K562 (cell line): ENCODE measurements at regions not wholly inside any gene's neighbourhood (a gene's known extent, or its start where the extent isn't known, plus 50 kb on each side); places are given as distances from the start of the nearest gene placed in this dataset.

Experiments
- CEBPG ChIP-seq, 3 experiments: fragments of 200-800 bp in 1 of 3; sonication (Bioruptor generic) in 1 of 3; sonication (generic) in 1 of 3; formaldehyde crosslinking in 1 of 3; IDR thresholded peaks in 2 of 3; conservative IDR thresholded peaks in 1 of 3; 2 replicates each; pipeline versions ENCODE4 v1.6.1 to v1.8.0; 2016 to 2022; ENCODE audit warnings: missing compliant biosample characterization in 2 of 3, missing genetic modification characterization in 2 of 3, mild to moderate bottlenecking in 1 of 3, missing genetic modification reagents in 1 of 3
- CREB1 ChIP-seq, 2 experiments: sonication (generic) in 1 of 2; formaldehyde crosslinking in 1 of 2; IDR thresholded peaks; 2 replicates each; pipeline versions ENCODE4 v1.6.1 to v1.8.0; 2012 to 2022; ENCODE audit warnings: inconsistent platforms in 1 of 2, mild to moderate bottlenecking in 1 of 2, missing genetic modification reagents in 1 of 2, moderate library complexity in 1 of 2
- FOXJ2 ChIP-seq: fragments of 200-800 bp; sonication (Bioruptor generic); IDR thresholded peaks from 2 replicates; pipeline ENCODE4 v1.6.1; 2016; ENCODE audit warnings: missing genetic modification characterization, missing compliant biosample characterization
- GTF2A2 ChIP-seq: IDR thresholded peaks from 2 replicates; pipeline ENCODE4 v1.6.1; 2016; ENCODE audit warnings: mild to moderate bottlenecking, missing genetic modification characterization, missing compliant biosample characterization
- GTF2B ChIP-seq: IDR thresholded peaks from 2 replicates; pipeline ENCODE4 v1.6.1; 2011; ENCODE audit not compliant: insufficient read length; ENCODE audit errors: extremely low read depth
- POLR3G ChIP-seq: IDR thresholded peaks from 2 replicates; pipeline ENCODE4 v1.6.1; 2011; ENCODE audit not compliant: insufficient read length, insufficient replicate concordance; ENCODE audit errors: extremely low read depth
- PTTG1 ChIP-seq: fragments of 450-650 bp; IDR thresholded peaks from 2 replicates; pipeline ENCODE4 v1.6.1; 2016; ENCODE audit warnings: low read depth, mild to moderate bottlenecking, missing genetic modification characterization, missing compliant biosample characterization
- RAD51 ChIP-seq: fragments of 450-650 bp; IDR thresholded peaks from 2 replicates; pipeline ENCODE4 v1.7.1; 2016; ENCODE audit warnings: low read depth, mild to moderate bottlenecking, borderline replicate concordance
- TBP ChIP-seq: optimal IDR thresholded peaks from 2 replicates; pipeline ENCODE3; 2011; ENCODE audit warnings: low read depth, low read length, improper control_type of control experiment
- TEAD1 ChIP-seq, 2 experiments: fragments of 450-650 bp in 1 of 2; sonication (generic) in 1 of 2; formaldehyde crosslinking; IDR thresholded peaks; 2 replicates each; pipeline versions ENCODE4 v1.4.0 to v1.8.0; 2020 to 2022; ENCODE audit warnings: mild to moderate bottlenecking in 2 of 2, missing genetic modification reagents in 1 of 2
- ZKSCAN1 ChIP-seq: fragments of 150-350 bp; IDR thresholded peaks from 2 replicates; pipeline ENCODE4 v1.6.1; 2016; ENCODE audit warnings: low read depth, low read length
- ZNF212 ChIP-seq: fragments of 450-650 bp; formaldehyde crosslinking; IDR thresholded peaks from 2 replicates; pipeline ENCODE4 v1.4.0; 2020; ENCODE audit warnings: mild to moderate bottlenecking
- TF ChIP-seq, protein P1 (sequence below): fragments of 450-650 bp; formaldehyde crosslinking; IDR thresholded peaks from 2 replicates; pipeline ENCODE4 v1.4.0; 2022; ENCODE audit warnings: missing genetic modification characterization
- TF ChIP-seq, protein P2 (sequence below), 3 experiments: fragments of 200-800 bp in 1 of 3; fragments of 250-450 bp in 1 of 3; fragments of 450-650 bp in 1 of 3; sonication (Bioruptor Pico) in 1 of 3; sonication (Bioruptor generic) in 1 of 3; formaldehyde crosslinking in 1 of 3; IDR thresholded peaks; 2 replicates each; pipeline versions ENCODE4 v1.6.1 to v1.8.0; 2016 to 2022; ENCODE audit warnings: mild to moderate bottlenecking in 2 of 3, missing genetic modification characterization in 2 of 3, missing compliant biosample characterization in 1 of 3, moderate library complexity in 1 of 3
- TF ChIP-seq, protein P3 (sequence below): sonication (generic); formaldehyde crosslinking; IDR thresholded peaks from 2 replicates; pipeline ENCODE4 v1.8.0; 2022; ENCODE audit warnings: mild to moderate bottlenecking, missing genetic modification reagents

- TF ChIP-seq, protein P1, sequence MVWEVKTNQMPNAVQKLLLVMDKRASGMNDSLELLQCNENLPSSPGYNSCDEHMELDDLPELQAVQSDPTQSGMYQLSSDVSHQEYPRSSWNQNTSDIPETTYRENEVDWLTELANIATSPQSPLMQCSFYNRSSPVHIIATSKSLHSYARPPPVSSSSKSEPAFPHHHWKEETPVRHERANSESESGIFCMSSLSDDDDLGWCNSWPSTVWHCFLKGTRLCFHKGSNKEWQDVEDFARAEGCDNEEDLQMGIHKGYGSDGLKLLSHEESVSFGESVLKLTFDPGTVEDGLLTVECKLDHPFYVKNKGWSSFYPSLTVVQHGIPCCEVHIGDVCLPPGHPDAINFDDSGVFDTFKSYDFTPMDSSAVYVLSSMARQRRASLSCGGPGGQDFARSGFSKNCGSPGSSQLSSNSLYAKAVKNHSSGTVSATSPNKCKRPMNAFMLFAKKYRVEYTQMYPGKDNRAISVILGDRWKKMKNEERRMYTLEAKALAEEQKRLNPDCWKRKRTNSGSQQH = peak; percentile 88
- no peak for TF ChIP-seq GTF2B
- no peak for TF ChIP-seq POLR3G
- no peak for TF ChIP-seq TBP
- peak in 1 of 2 experiments; percentile 99; a peak in 2 of 4 replicates for TF ChIP-seq TEAD1 (CRISPR knock-in tag; IDR thresholded peaks at IDR 0.05)
- TF ChIP-seq CEBPG (CRISPR knock-in tag; IDR thresholded peaks at IDR 0.05) = 0 out of 2 replicates have a peak, but pooled peaks have one; percentile 11
- peak; percentile 63 to 69 for TF ChIP-seq CEBPG (tag; conservative IDR thresholded peaks at IDR 0.05 in 1 of 2, IDR thresholded peaks at IDR 0.05 in 1 of 2)
- TF ChIP-seq PTTG1 = peak; percentile 96
- TF ChIP-seq ZKSCAN1 = 0 out of 2 replicates have a peak, but pooled peaks have one; percentile 52
- TF ChIP-seq, protein P2, sequence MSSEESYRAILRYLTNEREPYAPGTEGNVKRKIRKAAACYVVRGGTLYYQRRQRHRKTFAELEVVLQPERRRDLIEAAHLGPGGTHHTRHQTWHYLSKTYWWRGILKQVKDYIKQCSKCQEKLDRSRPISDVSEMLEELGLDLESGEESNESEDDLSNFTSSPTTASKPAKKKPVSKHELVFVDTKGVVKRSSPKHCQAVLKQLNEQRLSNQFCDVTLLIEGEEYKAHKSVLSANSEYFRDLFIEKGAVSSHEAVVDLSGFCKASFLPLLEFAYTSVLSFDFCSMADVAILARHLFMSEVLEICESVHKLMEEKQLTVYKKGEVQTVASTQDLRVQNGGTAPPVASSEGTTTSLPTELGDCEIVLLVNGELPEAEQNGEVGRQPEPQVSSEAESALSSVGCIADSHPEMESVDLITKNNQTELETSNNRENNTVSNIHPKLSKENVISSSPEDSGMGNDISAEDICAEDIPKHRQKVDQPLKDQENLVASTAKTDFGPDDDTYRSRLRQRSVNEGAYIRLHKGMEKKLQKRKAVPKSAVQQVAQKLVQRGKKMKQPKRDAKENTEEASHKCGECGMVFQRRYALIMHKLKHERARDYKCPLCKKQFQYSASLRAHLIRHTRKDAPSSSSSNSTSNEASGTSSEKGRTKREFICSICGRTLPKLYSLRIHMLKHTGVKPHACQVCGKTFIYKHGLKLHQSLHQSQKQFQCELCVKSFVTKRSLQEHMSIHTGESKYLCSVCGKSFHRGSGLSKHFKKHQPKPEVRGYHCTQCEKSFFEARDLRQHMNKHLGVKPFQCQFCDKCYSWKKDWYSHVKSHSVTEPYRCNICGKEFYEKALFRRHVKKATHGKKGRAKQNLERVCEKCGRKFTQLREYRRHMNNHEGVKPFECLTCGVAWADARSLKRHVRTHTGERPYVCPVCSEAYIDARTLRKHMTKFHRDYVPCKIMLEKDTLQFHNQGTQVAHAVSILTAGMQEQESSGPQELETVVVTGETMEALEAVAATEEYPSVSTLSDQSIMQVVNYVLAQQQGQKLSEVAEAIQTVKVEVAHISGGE (CRISPR knock-in tag; IDR thresholded peaks at IDR 0.05) = peak in 1 of 3 experiments; percentile 92; a peak in 2 of 6 replicates
- TF ChIP-seq RAD51 = peak; percentile 36; the same call in 1 of the 2 replicates
- peak; percentile 60; the same call in 1 of the 2 replicates for TF ChIP-seq CREB1 (IDR thresholded peaks at IDR 0.05)
- no peak for TF ChIP-seq CREB1 (CRISPR knock-in tag; IDR thresholded peaks at IDR 0.05)
- TF ChIP-seq FOXJ2 (tag) = peak; percentile 95
- TF ChIP-seq, protein P3, sequence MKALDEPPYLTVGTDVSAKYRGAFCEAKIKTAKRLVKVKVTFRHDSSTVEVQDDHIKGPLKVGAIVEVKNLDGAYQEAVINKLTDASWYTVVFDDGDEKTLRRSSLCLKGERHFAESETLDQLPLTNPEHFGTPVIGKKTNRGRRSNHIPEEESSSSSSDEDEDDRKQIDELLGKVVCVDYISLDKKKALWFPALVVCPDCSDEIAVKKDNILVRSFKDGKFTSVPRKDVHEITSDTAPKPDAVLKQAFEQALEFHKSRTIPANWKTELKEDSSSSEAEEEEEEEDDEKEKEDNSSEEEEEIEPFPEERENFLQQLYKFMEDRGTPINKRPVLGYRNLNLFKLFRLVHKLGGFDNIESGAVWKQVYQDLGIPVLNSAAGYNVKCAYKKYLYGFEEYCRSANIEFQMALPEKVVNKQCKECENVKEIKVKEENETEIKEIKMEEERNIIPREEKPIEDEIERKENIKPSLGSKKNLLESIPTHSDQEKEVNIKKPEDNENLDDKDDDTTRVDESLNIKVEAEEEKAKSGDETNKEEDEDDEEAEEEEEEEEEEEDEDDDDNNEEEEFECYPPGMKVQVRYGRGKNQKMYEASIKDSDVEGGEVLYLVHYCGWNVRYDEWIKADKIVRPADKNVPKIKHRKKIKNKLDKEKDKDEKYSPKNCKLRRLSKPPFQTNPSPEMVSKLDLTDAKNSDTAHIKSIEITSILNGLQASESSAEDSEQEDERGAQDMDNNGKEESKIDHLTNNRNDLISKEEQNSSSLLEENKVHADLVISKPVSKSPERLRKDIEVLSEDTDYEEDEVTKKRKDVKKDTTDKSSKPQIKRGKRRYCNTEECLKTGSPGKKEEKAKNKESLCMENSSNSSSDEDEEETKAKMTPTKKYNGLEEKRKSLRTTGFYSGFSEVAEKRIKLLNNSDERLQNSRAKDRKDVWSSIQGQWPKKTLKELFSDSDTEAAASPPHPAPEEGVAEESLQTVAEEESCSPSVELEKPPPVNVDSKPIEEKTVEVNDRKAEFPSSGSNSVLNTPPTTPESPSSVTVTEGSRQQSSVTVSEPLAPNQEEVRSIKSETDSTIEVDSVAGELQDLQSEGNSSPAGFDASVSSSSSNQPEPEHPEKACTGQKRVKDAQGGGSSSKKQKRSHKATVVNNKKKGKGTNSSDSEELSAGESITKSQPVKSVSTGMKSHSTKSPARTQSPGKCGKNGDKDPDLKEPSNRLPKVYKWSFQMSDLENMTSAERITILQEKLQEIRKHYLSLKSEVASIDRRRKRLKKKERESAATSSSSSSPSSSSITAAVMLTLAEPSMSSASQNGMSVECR (CRISPR knock-in tag) = no peak
- peak; percentile 96 for TF ChIP-seq ZNF212 (CRISPR knock-in tag)
- TF ChIP-seq GTF2A2 (tag) = peak; percentile 97
These were observed 1192.1 kb upstream of the CELF2 start (continued) for GRCh38 chr10:9825491-9826018.
